ENCODE measurements at regions not wholly inside any gene's neighbourhood (a gene's known extent, or its start where the extent isn't known, plus 50 kb on each side); places are given as distances from the start of the nearest gene placed in this dataset.

DNA sequence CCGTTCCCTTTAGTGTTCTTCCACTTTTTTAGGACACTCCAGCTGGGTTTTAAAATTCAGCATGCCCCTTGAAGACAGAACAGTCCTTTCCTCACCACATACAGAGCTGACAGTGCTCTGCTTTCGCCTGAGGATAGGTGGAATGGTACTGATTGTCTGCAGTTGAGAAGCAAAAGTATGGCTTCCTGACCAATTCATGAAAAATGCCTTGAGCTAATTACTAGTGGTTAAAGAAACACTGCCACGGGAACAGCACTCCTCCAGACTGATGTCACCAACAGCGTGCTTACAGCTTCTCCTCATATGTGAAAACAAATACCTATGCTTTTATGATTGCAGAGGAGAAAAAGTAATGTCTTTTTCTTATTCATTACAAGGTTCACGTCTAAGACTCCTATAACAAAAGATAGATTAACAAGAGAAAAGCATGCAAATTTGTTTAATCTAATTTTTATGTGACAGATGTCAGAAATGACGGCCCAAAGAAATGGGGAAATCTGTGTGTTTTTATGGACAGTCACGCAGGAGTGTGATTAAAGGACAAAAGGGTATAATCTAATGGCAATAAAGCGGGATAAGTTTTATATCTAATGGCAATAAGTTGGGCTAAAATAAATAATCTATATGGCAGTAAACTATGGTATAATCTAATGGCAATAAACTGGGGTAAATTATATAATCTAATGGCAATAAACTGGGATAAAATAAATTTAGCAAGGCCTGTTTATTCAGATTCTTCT lies 123.4 kb upstream of the ARHGAP42 start:
- TF ChIP-seq EZH2phosphoT487 (IDR thresholded peaks at IDR 0.05; ENCODE audit: borderline replicate concordance) = no peak
- TF ChIP-seq, protein P1, sequence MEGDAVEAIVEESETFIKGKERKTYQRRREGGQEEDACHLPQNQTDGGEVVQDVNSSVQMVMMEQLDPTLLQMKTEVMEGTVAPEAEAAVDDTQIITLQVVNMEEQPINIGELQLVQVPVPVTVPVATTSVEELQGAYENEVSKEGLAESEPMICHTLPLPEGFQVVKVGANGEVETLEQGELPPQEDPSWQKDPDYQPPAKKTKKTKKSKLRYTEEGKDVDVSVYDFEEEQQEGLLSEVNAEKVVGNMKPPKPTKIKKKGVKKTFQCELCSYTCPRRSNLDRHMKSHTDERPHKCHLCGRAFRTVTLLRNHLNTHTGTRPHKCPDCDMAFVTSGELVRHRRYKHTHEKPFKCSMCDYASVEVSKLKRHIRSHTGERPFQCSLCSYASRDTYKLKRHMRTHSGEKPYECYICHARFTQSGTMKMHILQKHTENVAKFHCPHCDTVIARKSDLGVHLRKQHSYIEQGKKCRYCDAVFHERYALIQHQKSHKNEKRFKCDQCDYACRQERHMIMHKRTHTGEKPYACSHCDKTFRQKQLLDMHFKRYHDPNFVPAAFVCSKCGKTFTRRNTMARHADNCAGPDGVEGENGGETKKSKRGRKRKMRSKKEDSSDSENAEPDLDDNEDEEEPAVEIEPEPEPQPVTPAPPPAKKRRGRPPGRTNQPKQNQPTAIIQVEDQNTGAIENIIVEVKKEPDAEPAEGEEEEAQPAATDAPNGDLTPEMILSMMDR (conservative IDR thresholded peaks at IDR 0.05; ENCODE audit: low read length) = no peak
- Histone ChIP-seq H3K36me3 (ENCODE audit: insufficient read depth, low read length) (no peaks in the 10 kb centered on the region), H3K4me3 (ENCODE audit: low read length, poor library complexity, severe bottlenecking) (no peak overlapping the region), H2AFZ (ENCODE audit: low read length) (no peak overlapping the region), H3K79me2 (ENCODE audit: insufficient read depth, low read length) (no peaks in the 10 kb centered on the region), H3K4me1 (ENCODE audit: insufficient read depth, low read length, poor library complexity, severe bottlenecking) (no peaks in the 10 kb centered on the region), H4K20me1 (ENCODE audit: insufficient read depth, low read length, poor library complexity, severe bottlenecking) (no peaks in the 10 kb centered on the region), H3K9ac (ENCODE audit: low read depth, low read length, poor library complexity, severe bottlenecking) (no peak overlapping the region), H3F3A (ENCODE audit: low read depth) (no peaks in the 10 kb centered on the region), H3K9me2 (replicated peaks; ENCODE audit: low read depth, low read length) (no peaks in the 10 kb centered on the region), H3K27me3 (ENCODE audit: insufficient read depth, low read length, poor library complexity, severe bottlenecking) (no peaks in the 10 kb centered on the region), H3K9me3 (ENCODE audit: insufficient read depth, low read depth, low read length) (no peaks in the 10 kb centered on the region), H3K4me2 (ENCODE audit: low read depth, low read length, poor library complexity, severe bottlenecking) (no peak overlapping the region)

DNA sequence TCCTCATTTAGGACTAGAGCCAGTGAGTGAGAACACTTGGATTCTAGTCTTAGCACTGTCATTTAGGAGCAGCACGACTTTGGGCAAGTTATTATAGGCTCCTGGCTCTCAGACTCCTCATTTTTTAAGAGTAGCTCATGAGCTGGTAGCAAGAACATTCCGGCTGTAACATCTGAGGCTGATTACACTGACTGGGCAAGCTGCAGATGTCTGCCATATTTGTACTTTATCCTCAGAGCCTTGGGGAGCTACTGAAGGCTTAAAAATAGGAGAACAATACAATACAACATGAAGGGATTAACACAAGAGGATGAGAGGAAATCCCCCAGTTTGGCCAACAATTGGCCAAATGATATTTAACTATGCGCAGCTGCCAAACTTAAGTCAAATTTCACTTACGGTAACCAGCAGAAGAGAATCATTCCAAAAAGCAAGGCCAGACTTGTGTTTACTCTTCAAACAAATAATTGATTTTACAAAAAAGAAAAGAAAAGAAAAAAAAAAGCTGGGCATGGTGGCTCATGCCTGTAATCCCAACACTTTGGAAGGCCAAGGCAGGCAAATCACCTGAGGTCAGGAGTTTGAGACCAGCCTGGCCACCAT lies 113.1 kb upstream of the ARHGAP42 start:
- Histone ChIP-seq H3K36me3 (ENCODE audit: insufficient read depth, low read length) (no peaks in the 10 kb centered on the region), H3K4me3 (ENCODE audit: low read length, poor library complexity, severe bottlenecking) (no peak overlapping the region), H3K9me2 (replicated peaks; ENCODE audit: low read depth, low read length) (no peaks in the 10 kb centered on the region), H3F3A (ENCODE audit: low read depth) (no peaks in the 10 kb centered on the region), H3K9ac (ENCODE audit: low read depth, low read length, poor library complexity, severe bottlenecking) (no peak overlapping the region), H4K20me1 (ENCODE audit: insufficient read depth, low read length, poor library complexity, severe bottlenecking) (no peaks in the 10 kb centered on the region), H3K27me3 (ENCODE audit: insufficient read depth, low read length, poor library complexity, severe bottlenecking) (no peaks in the 10 kb centered on the region), H3K4me2 (ENCODE audit: low read depth, low read length, poor library complexity, severe bottlenecking) (no peak overlapping the region), H3K79me2 (ENCODE audit: insufficient read depth, low read length) (no peaks in the 10 kb centered on the region), H2AFZ (ENCODE audit: low read length) (no peak overlapping the region), H3K9me3 (ENCODE audit: insufficient read depth, low read depth, low read length) (no peaks in the 10 kb centered on the region), H3K4me1 (ENCODE audit: insufficient read depth, low read length, poor library complexity, severe bottlenecking) (no peaks in the 10 kb centered on the region)
- TF ChIP-seq, protein P1 (conservative IDR thresholded peaks at IDR 0.05; ENCODE audit: low read length) = no peak
- TF ChIP-seq EZH2phosphoT487 (IDR thresholded peaks at IDR 0.05; ENCODE audit: borderline replicate concordance) = no peak

DNA sequence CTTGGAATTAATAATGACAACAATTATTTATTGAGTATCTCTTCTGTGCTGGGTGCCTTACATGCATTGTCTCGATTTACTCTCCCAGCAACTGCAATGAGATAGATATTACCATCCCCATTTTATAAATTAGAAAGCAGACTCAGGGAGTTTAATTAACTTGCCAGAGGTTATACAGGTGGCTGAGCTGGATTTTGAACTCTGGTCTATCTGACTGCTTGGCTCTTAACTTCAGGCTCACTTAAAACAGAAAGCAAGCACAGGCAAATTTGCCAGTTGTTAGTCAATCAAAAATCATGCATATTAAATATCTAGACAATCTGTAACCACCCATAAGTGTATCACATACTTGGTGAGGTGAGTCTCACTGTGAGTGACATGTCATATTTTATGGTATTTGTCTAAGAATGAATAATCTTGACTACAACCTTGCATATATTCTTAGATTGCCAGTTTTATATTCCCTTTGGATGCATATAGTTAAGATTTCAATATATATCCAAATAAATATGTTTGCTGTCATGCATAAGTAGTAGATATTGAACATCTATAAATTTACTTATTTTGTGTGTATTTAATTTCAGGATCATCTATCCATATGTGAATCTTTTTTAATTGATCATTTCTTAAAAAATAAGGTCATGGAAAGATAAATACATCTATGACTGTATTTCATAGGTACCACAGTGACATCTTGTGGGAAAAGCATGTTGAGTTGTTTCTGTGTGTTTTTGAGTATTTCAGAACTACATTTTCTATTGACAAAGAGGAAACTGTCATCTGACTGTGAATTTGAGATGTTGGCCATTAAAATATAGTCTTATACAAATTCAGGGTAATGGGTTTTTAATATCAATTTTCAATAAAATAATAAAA lies 112.0 kb upstream of the ARHGAP42 start:
- H2AFZ ChIP-seq (ENCODE audit: low read length) = no peak overlapping the region
- no peaks in the 10 kb centered on the region for H3K4me1 ChIP-seq (ENCODE audit: insufficient read depth, low read length, poor library complexity, severe bottlenecking)
- H3K36me3 ChIP-seq (ENCODE audit: insufficient read depth, low read length) = no peaks in the 10 kb centered on the region
- no peaks in the 10 kb centered on the region for H3K9me2 ChIP-seq (replicated peaks; ENCODE audit: low read depth, low read length)
- H3K4me2 ChIP-seq (ENCODE audit: low read depth, low read length, poor library complexity, severe bottlenecking) = no peak overlapping the region
- H3F3A ChIP-seq (ENCODE audit: low read depth) = no peaks in the 10 kb centered on the region
- no peak overlapping the region for H3K9ac ChIP-seq (ENCODE audit: low read depth, low read length, poor library complexity, severe bottlenecking)
- no peaks in the 10 kb centered on the region for H3K27me3 ChIP-seq (ENCODE audit: insufficient read depth, low read length, poor library complexity, severe bottlenecking)
- H3K79me2 ChIP-seq (ENCODE audit: insufficient read depth, low read length) = no peaks in the 10 kb centered on the region
- H3K4me3 ChIP-seq (ENCODE audit: low read length, poor library complexity, severe bottlenecking) = no peak overlapping the region
- TF ChIP-seq, protein P1 (conservative IDR thresholded peaks at IDR 0.05; ENCODE audit: low read length) = peak; percentile 33; the same call in 1 of the 2 replicates
- TF ChIP-seq EZH2phosphoT487 (IDR thresholded peaks at IDR 0.05; ENCODE audit: borderline replicate concordance) = no peak
- H4K20me1 ChIP-seq (ENCODE audit: insufficient read depth, low read length, poor library complexity, severe bottlenecking) = no peaks in the 10 kb centered on the region
- no peaks in the 10 kb centered on the region for H3K9me3 ChIP-seq (ENCODE audit: insufficient read depth, low read depth, low read length)
